Amygdala (tissue), 56 donors: ENCODE measurements at regions not wholly inside any gene's neighbourhood (a gene's known extent, or its start where the extent isn't known, plus 50 kb on each side); places are given as distances from the start of the nearest gene placed in this dataset.
A peak's percentile ranks its signal among the peaks of the same experiment; 100 is the strongest.

Experiments
- DNase-seq, 56 donors: peaks; one replicate each; lab custom pipeline; 2025; lab: John Stamatoyannopoulos, UW

GRCh38 chr10:125289461-125289860, 129.1 kb upstream of the CTBP2 start:
- no peak for DNase-seq

- DNase-seq = no peak
Measured at GRCh38 chr10:125284875-125285597, 124.7 kb upstream of the CTBP2 start.

DNA sequence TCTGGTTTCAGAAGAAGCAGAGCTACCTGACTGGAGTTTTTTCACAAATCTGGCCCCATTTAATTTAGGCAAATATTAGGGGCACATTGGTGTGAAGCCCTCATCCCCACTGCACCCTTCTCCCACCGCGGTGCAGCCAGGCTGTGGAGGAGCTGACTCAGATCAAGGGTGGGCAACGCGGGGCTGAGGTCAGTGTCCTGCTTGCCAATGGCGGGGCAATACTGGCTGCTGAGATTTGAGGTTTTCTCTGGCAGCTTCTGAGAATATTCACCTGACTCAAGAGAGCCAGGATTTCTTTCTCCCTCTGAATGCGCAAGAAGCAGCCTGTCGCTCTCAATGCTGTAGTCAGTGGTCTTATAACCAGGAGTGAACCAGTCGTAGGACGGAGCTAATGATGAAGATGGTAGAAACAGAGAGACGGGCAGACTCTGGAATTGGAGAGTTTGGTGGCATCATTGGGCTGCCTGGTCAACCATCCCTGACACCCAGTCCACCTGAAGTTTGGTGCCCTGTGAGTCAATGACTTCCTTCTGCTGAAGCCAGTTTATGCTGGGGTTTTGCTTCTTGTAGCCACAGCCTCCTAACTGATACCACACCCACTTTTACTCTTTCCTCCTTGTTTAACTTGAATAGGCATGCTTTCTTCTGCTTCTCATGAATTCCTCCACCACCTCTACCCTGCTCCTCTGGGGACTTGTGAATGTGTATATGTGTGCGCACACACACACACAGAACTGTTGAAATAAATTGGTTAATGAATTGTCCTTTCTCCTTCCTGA, 123.7 kb upstream of the CTBP2 start:
- no peak for DNase-seq

- peak in 4 of 56 donors; percentile 2 to 32 (median 10) for DNase-seq
Measured at GRCh38 chr10:125283191-125283835, 123.0 kb upstream of the CTBP2 start.

- no peak for DNase-seq
Measured at GRCh38 chr10:125281091-125281490, 120.7 kb upstream of the CTBP2 start.

DNA sequence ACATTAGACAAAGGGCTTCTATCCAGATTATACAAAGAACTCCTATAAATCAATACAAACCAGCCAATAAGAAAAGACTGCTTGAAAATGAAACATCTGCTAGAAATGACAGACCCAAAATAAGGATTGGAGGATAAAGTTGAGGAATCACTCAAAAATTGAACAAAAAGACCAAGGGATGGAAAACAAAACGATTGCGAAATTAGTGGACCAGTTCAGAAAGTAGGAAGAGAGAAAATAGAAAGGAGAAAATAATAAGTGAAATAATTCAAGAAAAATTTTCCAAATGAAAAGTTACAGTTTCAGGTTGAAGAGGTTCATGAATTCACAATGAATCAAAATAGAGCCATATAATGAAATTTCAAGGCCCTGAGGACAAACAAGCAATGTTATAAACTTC, 115.8 kb upstream of the CTBP2 start:
- DNase-seq = no peak

GRCh38 chr10:125274961-125275360, 114.6 kb upstream of the CTBP2 start:
- peak in 4 of 56 donors; percentile 6 to 18 (median 16) for DNase-seq

- DNase-seq = no peak
Measured at GRCh38 chr10:125273023-125273422, 112.7 kb upstream of the CTBP2 start.

GRCh38 chr10:125269716-125270115, 109.4 kb upstream of the CTBP2 start:
- DNase-seq = no peak

DNA sequence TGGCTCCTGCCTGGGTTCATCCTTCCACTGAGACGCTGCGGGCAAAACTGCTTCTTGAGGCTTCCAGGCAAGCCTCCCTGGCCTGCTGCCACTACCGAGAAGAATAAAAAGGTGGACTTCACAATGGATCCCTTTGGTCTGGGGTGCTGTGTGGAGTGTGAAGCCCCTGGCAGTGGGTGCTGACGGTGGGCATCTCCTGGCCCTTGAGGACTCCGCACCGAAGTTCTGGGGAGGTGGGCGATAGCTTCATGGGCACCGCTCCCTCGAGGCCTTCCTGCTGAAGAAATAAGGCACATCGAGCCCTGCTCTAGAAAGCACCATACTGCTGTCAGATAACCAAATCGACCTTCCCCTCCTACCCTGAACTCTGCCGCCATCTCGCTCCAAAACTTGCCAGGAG, 106.6 kb upstream of the CTBP2 start:
- no peak for DNase-seq

GRCh38 chr10:125266541-125266940, 106.2 kb upstream of the CTBP2 start:
- DNase-seq = no peak

GRCh38 chr10:125265579-125265955, 105.2 kb upstream of the CTBP2 start:
- no peak for DNase-seq

- DNase-seq = no peak
Measured at GRCh38 chr10:125264757-125265578, 104.6 kb upstream of the CTBP2 start.

DNA sequence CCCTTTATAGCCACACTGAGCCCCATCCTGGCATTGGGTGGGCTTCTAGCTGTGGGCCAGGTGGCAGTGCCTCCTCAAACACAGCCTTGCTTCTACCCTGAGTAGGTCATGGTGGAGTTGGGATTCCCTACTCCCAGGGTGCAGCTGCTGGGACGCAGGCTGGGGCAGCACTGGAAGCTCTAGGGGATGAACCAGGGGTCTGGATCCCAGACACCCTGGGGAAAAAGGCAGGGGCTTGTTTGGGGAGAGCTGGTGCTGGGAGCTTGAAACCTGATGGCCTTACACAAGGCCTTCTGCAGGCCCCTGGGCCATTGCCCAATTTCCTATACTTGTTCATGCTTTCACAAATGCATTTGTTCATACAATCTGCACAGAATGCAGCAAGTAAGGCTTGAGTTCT, 103.7 kb upstream of the CTBP2 start:
- DNase-seq = no peak

GRCh38 chr10:125263551-125263950, 103.2 kb upstream of the CTBP2 start:
- no peak for DNase-seq

- DNase-seq = no peak
Measured at GRCh38 chr10:125262920-125263319, 102.6 kb upstream of the CTBP2 start.

DNA sequence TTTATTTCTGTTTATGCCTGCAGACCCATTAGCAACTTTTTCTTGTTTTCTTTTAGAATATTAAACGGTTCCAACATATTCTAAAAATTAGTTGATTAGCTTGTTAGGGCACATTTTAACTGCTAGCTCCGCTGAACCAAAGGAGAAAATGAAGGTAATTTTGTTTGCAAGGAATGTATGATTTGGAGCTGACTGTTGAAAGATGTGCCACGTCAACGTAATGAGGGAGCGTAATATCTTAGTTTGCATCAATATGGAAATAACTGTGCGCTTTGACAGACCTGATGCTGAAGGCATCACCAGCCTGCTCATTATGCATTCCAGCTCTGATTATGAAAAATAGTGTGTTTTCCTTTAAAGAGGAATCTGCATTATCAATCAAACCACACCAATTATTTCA, 102.0 kb upstream of the CTBP2 start:
- no peak for DNase-seq

- DNase-seq = no peak
Measured at GRCh38 chr10:125261491-125262186, 101.3 kb upstream of the CTBP2 start.

DNA sequence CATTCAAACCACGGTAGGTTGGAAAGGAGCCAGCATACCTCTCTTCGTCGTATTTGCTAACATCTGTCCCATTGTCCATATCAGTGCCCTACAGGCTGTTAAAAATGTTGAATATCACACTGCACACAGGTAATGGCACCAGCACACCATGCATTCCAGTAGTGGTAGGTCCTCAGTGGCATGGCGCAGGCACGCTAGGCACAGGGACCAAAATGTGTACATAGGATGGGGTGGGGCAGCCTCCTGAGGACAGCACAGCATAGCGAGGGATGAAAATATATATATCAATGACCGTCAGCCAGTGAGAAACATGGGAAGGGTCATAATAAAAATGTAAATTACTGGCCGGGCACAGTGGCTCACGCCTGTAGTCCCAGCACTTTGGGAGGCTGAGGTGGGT, 99.9 kb upstream of the CTBP2 start:
- DNase-seq = no peak

DNA sequence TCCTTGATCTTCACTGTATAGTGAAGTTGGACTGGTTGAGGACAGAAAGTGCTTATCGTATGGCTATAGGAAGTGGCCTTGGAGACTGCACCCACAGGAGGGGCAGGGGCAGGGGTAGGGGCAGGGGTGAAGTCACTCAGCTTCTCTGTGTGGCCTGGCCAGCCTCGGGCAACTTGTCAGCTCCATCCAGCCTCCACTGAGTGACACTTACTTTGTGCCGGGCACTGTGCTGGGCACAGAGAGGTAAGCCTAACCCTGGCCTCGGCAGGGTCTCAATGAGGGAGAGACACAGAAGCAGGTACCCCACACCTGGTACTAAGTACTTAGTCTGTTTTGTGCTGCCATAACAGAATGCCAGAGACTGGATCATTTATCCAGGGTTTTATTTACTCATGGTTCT, 99.3 kb upstream of the CTBP2 start:
- DNase-seq = no peak
